HG02588 (cell line): ENCODE measurements at regions not wholly inside any gene's neighbourhood (a gene's known extent, or its start where the extent isn't known, plus 50 kb on each side); places are given as distances from the start of the nearest gene placed in this dataset.
"Not testable (repeated sequence)": the region's sequence is repeated elsewhere in the genome, so short reads cannot be mapped to it uniquely, and the experiment has no call there.

ENCODE experiments used
- ATAC-seq: cut with Tn5 transposase; IDR thresholded peaks from one replicate; pipeline ENCODE4 v1.9.1; 2021; ENCODE audit warnings: mild to moderate bottlenecking, moderate library complexity; ENCODE audit not compliant: unreplicated experiment

- ATAC-seq = no peak
These were observed 62.6 kb downstream of the ZIC1 start for GRCh38 chr3:147471741-147472140.

GRCh38 chr3:147472846-147473245, 63.7 kb downstream of the ZIC1 start:
- no peak for ATAC-seq

GRCh38 chr3:147483145-147483544, 74.0 kb downstream of the ZIC1 start:
- ATAC-seq = no peak

GRCh38 chr3:147483578-147483977, 74.4 kb downstream of the ZIC1 start:
- ATAC-seq = no peak

- ATAC-seq = no peak
These were observed 83.9 kb downstream of the ZIC1 start for GRCh38 chr3:147493065-147493464.

- no peak for ATAC-seq
These were observed 84.5 kb downstream of the ZIC1 start for GRCh38 chr3:147493666-147494065.

- ATAC-seq = no peak
These were observed 88.1 kb downstream of the ZIC1 start for GRCh38 chr3:147497286-147497685.

- no peak for ATAC-seq
These were observed 98.6 kb downstream of the ZIC1 start for GRCh38 chr3:147507638-147508286.

- no peak for ATAC-seq
These were observed 100.3 kb downstream of the ZIC1 start for GRCh38 chr3:147509448-147509847.

GRCh38 chr3:147513785-147514184, 104.6 kb downstream of the ZIC1 start:
- ATAC-seq = no peak

GRCh38 chr3:147514366-147515160, 105.4 kb downstream of the ZIC1 start:
- ATAC-seq = no peak

- no peak for ATAC-seq
These were observed 109.3 kb downstream of the ZIC1 start for GRCh38 chr3:147518465-147518864.

GRCh38 chr3:147521646-147522045, 112.5 kb downstream of the ZIC1 start:
- ATAC-seq = no peak

GRCh38 chr3:147522780-147523179, 113.6 kb downstream of the ZIC1 start:
- ATAC-seq = not testable (repeated sequence)

- ATAC-seq = no peak
These were observed 120.4 kb downstream of the ZIC1 start for GRCh38 chr3:147529551-147529950.

GRCh38 chr3:147538034-147538433, 128.9 kb downstream of the ZIC1 start:
- ATAC-seq = no peak

- no peak for ATAC-seq
These were observed 131.8 kb downstream of the ZIC1 start for GRCh38 chr3:147540921-147541320.

GRCh38 chr3:147544290-147544689, 135.1 kb downstream of the ZIC1 start:
- no peak for ATAC-seq

- ATAC-seq = no peak
These were observed 142.3 kb downstream of the ZIC1 start for GRCh38 chr3:147551491-147551890.

- ATAC-seq = no peak
These were observed 145.2 kb downstream of the ZIC1 start for GRCh38 chr3:147554332-147554731.

GRCh38 chr3:147572970-147573340, 163.8 kb downstream of the ZIC1 start:
- ATAC-seq = no peak

GRCh38 chr3:147574621-147575020, 165.5 kb downstream of the ZIC1 start:
- ATAC-seq = no peak

GRCh38 chr3:147575391-147575790, 166.2 kb downstream of the ZIC1 start:
- ATAC-seq = no peak
